RWPE2 (cell line): ENCODE measurements at regions not wholly inside any gene's neighbourhood (a gene's known extent, or its start where the extent isn't known, plus 50 kb on each side); places are given as distances from the start of the nearest gene placed in this dataset.

Experiments used
- ATAC-seq: fragments of 200-7000 bp; cut with Tn5 transposase; 3 replicates; pipeline ENCODE4 v1.9.1; 2021; ENCODE audit warnings: low read depth
- DNase-seq: peaks from one replicate; pipeline ENCODE4 v3.0.0-alpha.2; 2020; ENCODE audit warnings: low spot score
- H3K27ac ChIP-seq: fragments of 450-650 bp; 2 replicates; pipeline ENCODE4 v1.5.1; 2017; ENCODE audit warnings: mild to moderate bottlenecking; ENCODE audit not compliant: poor library complexity, severe bottlenecking
- H3K27me3 ChIP-seq: fragments of 250-450 bp; sonication (Bioruptor Pico); 2 replicates; pipeline ENCODE4 v1.5.1; 2021; ENCODE audit warnings: mild to moderate bottlenecking, moderate library complexity; ENCODE audit not compliant: insufficient read depth, poor library complexity, severe bottlenecking
- H3K36me3 ChIP-seq: fragments of 250-450 bp; sonication (Bioruptor Pico); 2 replicates; pipeline ENCODE4 v1.5.1; 2020; ENCODE audit warnings: low read depth, mild to moderate bottlenecking, moderate library complexity
- H3K4me1 ChIP-seq: fragments of 250-450 bp; sonication (Bioruptor Pico); 2 replicates; pipeline ENCODE4 v1.5.1; 2021; ENCODE audit warnings: mild to moderate bottlenecking, moderate library complexity; ENCODE audit not compliant: insufficient read depth, poor library complexity, severe bottlenecking
- H3K4me3 ChIP-seq: fragments of 250-450 bp; sonication (Bioruptor Pico); 2 replicates; pipeline ENCODE4 v1.5.1; 2021; ENCODE audit warnings: mild to moderate bottlenecking, moderate library complexity; ENCODE audit not compliant: severe bottlenecking
- H3K9me3 ChIP-seq: fragments of 250-450 bp; sonication (Bioruptor Pico); 2 replicates; pipeline ENCODE4 v1.5.1; 2021; ENCODE audit warnings: mild to moderate bottlenecking, moderate library complexity; ENCODE audit not compliant: severe bottlenecking
- CTCF ChIP-seq: fragments of 450-650 bp; IDR thresholded peaks from one replicate; pipeline ENCODE4 v1.5.1; 2017; ENCODE audit warnings: mild to moderate bottlenecking, moderate library complexity; ENCODE audit not compliant: poor library complexity, severe bottlenecking

- DNase-seq, result no peak
- H3K4me1 ChIP-seq, result no peaks in the 10 kb centered on the region
- no peak overlapping the region for H3K4me3 ChIP-seq
- H3K27ac ChIP-seq, result no peak overlapping the region
- no peaks in the 10 kb centered on the region for H3K9me3 ChIP-seq
- no peak for ATAC-seq
- no peak for TF ChIP-seq CTCF
- H3K36me3 ChIP-seq, result no peaks in the 10 kb centered on the region
- no peaks in the 10 kb centered on the region for H3K27me3 ChIP-seq
These were observed 122.7 kb upstream of the HS3ST5 start for GRCh38 chr6:114465511-114465910.

- ATAC-seq (no peak), DNase-seq (no peak)
- Histone ChIP-seq H3K36me3 (no peaks in the 10 kb centered on the region), H3K4me3 (no peak overlapping the region), H3K27ac (no peak overlapping the region), H3K27me3 (peaks cover 4% of the 10 kb centered on the region), H3K4me1 (no peaks in the 10 kb centered on the region), H3K9me3 (no peaks in the 10 kb centered on the region)
- no peak for TF ChIP-seq CTCF
These were observed 111.0 kb upstream of the HS3ST5 start for GRCh38 chr6:114453737-114454276.

GRCh38 chr6:114452785-114453401 lies 110.1 kb upstream of the HS3ST5 start:
- no peak; the same call in 2 of the 3 replicates for ATAC-seq
- no peak for DNase-seq
- no peak for TF ChIP-seq CTCF
- no peaks in the 10 kb centered on the region for H3K36me3 ChIP-seq
- H3K9me3 ChIP-seq, result no peaks in the 10 kb centered on the region
- H3K4me1 ChIP-seq, result no peaks in the 10 kb centered on the region
- H3K27me3 ChIP-seq, result peaks cover 4% of the 10 kb centered on the region
- H3K27ac ChIP-seq, result no peak overlapping the region
- H3K4me3 ChIP-seq, result no peak overlapping the region

GRCh38 chr6:114450631-114451030 lies 107.8 kb upstream of the HS3ST5 start:
- no peak overlapping the region for H3K27ac ChIP-seq
- H3K27me3 ChIP-seq, result peaks cover 4% of the 10 kb centered on the region
- no peak overlapping the region for H3K4me3 ChIP-seq
- H3K9me3 ChIP-seq, result no peaks in the 10 kb centered on the region
- TF ChIP-seq CTCF, result no peak
- no peak for DNase-seq
- H3K4me1 ChIP-seq, result no peaks in the 10 kb centered on the region
- no peaks in the 10 kb centered on the region; the same call in 1 of the 2 replicates for H3K36me3 ChIP-seq
- ATAC-seq, result no peak

- no peak for DNase-seq
- Histone ChIP-seq H3K4me3 (no peak overlapping the region), H3K27me3 (peaks cover 4% of the 10 kb centered on the region), H3K27ac (no peak overlapping the region), H3K4me1 (no peaks in the 10 kb centered on the region), H3K9me3 (no peaks in the 10 kb centered on the region), H3K36me3 (no peaks in the 10 kb centered on the region; the same call in 1 of the 2 replicates)
- TF ChIP-seq CTCF, result no peak
- ATAC-seq, result no peak
These were observed 106.8 kb upstream of the HS3ST5 start for GRCh38 chr6:114449659-114450058.
